ENCODE measurements at regions not wholly inside any gene's neighbourhood (a gene's known extent, or its start where the extent isn't known, plus 50 kb on each side); places are given as distances from the start of the nearest gene placed in this dataset.

DNA sequence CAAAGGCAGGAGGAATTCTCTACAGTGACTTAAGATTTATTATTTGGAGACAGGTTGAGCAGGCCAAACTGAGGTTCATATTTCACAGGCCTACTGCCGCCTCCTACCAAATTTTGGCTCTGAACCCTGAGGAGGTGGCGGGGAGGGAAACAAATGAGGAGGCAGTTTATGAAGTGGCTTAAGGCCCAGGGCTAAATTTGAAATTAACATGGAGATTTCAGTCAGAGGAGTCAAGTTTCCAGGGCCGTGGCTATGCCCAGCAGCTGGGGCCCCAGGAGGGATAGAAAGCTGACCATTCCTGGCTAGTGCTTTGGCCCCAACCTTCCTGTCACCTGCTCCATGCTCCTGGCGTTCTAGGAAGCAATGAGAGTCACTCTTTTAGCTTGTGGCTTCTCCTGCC, 73.4 kb upstream of the ARHGAP36 start:
- TF ChIP-seq EZH2 (optimal IDR thresholded peaks at IDR 0.05; ENCODE audit: low read depth, low read length): no peak
- TF ChIP-seq, protein P1, sequence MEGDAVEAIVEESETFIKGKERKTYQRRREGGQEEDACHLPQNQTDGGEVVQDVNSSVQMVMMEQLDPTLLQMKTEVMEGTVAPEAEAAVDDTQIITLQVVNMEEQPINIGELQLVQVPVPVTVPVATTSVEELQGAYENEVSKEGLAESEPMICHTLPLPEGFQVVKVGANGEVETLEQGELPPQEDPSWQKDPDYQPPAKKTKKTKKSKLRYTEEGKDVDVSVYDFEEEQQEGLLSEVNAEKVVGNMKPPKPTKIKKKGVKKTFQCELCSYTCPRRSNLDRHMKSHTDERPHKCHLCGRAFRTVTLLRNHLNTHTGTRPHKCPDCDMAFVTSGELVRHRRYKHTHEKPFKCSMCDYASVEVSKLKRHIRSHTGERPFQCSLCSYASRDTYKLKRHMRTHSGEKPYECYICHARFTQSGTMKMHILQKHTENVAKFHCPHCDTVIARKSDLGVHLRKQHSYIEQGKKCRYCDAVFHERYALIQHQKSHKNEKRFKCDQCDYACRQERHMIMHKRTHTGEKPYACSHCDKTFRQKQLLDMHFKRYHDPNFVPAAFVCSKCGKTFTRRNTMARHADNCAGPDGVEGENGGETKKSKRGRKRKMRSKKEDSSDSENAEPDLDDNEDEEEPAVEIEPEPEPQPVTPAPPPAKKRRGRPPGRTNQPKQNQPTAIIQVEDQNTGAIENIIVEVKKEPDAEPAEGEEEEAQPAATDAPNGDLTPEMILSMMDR (IDR thresholded peaks at IDR 0.05; ENCODE audit: low read length): no peak
- no peak for TF ChIP-seq EZH2phosphoT487 (IDR thresholded peaks at IDR 0.05; ENCODE audit: low read length)

Measured in MM.1S (cell line).